Skin of body (tissue), 1 donor: ENCODE measurements at regions not wholly inside any gene's neighbourhood (a gene's known extent, or its start where the extent isn't known, plus 50 kb on each side); places are given as distances from the start of the nearest gene placed in this dataset.

Source experiments
- DNase-seq: peaks from one replicate; lab custom pipeline; 2025; lab: John Stamatoyannopoulos, UW

- DNase-seq: no peak
These were observed 127.6 kb downstream of the QPCT start for GRCh38 chr2:37471994-37472393.

DNA sequence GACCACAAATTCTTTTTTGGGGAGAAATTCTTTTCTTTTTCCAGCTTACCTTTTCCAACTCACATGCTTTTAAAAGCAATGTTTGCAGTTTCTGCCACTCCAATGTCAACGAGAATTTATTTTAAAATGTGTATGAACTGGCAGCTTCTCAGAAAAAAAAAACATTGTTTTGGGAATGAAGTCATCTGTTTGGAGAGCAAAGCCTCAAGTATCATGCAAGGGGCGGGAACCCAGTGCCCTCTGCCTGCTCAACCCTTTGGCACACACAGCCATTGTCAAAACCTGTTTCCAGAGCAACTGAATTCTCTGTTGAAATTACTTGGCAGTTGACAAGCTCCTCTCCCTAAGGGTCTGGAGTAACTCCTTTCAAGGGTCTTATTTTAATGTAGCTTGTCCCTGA is 128.5 kb downstream of the QPCT start:
- DNase-seq: peak; percentile 32

DNA sequence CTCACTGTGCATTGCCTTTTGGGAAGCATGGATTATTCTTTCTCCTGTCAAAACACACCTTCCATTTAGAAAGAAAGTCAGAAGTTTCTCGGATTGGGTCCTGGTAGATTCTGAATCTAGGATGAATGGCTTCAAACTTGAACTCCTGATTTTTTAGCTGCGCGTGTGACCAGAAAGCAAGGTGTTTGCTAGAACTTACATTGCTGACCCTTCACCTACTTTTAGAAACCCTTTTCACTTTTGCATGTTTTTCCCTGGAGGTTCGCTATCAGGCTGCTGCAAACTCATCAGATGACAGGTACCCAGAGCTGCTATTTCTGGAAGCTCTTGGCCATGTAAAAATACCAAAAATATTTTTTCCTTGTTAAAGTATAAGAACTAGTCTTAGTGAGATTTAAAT is 132.0 kb downstream of the QPCT start:
- DNase-seq: no peak

DNA sequence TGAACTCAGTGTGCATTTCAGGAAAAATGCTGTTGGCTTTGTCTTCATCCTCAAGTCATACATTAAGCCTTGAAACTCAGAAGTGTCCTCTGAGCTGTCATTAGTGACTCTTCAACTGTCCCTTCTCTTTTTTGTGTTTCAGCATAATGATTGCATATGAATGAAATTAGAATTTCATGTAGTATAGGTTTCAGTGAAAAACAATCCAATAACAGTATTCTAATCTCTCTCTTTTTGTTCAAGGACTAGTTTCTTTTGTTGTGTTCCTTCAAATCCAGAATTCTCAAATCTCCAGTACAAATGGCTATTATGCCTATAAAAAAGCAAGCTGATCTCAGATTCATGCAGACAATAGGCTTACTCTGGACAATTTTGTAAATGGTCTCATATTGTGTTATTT is 133.5 kb downstream of the QPCT start:
- DNase-seq: peak; percentile 62

GRCh38 chr2:37481244-37481643 is 136.8 kb downstream of the QPCT start:
- DNase-seq: no peak

DNA sequence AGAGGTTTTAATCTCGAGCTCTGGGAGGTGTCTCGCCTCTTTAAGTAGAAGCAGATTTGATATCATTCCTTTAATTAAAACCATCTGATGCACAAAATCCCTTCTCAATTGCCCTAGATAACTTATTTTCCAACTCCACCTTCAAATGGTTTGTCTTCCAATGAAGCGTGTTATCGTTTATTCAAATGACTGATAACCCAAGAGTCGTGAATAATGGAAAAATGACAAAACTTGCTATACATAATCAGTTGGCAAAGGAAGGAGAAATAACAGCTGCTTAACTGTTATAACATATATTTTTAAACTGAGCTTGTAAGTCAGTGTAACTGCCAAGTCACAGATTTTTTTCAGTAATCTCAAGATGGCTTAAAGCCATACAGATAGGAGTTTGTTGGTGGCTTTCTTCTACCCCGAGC is 144.6 kb downstream of the QPCT start:
- peak; percentile 56 for DNase-seq

DNA sequence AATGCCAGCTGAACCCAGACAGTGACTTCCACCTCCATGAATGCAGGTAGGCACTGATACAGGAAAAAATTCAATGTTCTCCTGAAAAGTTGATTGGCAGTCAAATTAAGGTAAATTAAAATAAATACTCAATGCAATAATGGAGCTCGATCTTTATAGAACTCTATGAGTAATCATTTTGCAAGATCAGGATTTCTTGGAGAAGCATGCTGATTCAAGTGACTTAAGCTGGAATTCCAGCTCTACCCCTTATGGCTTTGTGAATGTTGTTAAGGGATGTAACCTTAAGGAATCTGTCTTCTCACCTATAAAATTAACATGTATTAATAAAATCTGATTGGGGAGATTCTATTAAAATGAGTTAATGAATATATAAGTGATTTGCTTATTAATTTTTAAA is 145.1 kb downstream of the QPCT start:
- DNase-seq: no peak

DNA sequence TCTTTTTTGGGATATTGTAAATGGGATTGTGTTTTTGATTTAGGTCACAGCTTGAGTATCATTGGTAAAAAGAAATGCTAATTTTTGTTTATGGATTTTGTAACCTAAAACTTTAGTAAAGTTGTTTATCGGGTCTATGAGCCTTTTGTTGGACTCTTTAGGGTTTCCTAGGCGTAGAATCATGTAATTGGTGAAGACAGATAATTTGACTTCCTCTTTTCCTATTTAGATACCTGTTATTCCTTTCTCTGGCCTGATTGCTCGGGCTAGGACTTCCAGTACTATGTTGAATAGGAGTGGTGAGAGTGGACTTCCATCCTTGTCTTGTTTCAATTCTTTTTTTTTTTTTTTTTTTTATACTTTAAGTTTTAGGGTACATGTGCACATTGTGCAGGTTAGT is 149.0 kb downstream of the QPCT start:
- no peak for DNase-seq

- DNase-seq: no peak
These were observed 154.7 kb downstream of the QPCT start for GRCh38 chr2:37499113-37499512.

DNA sequence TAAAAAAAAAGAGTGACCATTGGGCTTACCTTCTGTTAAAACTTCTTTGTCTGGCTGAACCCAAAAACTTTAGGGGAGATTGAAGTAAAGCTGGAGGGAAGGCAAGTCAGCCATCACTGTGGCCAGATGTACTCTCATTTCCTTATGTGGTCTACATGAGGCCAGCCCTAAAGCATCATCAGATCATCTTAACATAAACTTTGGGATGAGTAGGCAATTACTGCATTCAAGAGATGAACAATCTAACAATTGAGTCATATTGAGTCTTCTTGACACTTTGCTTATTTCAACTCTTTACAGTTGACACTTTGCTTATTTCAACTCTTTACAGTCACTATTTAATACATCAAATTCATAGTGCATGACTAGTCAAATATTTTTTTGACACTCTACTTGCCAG is 155.6 kb downstream of the QPCT start:
- DNase-seq: no peak

DNA sequence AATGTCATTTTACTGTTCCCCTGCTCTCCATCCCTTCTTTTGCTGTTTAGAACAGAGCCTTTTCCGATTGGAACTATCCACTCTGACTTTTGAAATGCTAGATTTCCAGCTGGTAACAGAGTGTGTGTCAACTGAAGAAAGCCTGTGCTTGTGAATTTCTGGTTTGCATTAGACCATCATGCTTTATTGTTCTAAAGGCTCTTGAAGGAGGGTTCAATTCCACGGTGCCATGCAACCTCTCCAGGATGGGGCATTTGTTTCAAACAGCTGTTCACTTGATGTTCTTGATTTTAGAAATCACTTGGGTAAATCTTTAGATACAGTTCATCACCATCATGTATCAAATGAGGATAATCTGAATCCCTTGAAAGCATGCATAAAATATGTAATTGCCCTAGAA is 156.7 kb downstream of the QPCT start:
- peak; percentile 43 for DNase-seq

DNA sequence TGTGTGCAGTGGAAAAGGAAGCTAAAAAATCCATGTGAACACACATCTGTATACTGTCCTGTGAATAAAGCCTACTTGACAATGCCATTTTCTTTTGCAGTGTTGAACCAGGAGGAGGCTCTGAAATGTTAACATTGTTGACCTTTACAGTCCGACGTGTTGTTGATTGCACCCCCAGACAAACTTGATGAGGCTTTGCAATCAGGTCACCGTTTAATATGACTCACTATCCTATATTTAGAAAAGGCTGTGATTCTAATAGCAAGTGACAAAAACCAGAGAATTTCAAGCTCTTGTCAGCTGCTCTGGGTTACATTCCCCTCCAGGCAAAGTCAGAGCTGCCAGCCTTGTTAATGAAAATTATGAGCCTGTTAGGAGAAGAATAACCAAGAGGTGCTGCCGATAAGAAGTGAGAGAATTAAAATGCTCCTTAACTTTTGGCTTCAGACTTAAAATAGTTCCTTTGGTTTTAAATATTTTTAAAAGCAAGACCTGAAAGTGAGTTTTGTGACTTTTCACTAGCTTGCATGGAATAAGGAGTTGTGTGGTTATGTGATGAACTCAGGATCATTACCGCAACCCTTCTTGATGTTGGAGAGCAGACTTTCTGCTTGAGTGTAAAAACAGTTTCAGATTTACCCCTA is 162.1 kb downstream of the QPCT start:
- DNase-seq: peak; percentile 66

GRCh38 chr2:37507051-37507410 is 162.6 kb downstream of the QPCT start:
- DNase-seq: no peak

- DNase-seq: no peak
These were observed 163.3 kb downstream of the QPCT start for GRCh38 chr2:37507703-37508102.

DNA sequence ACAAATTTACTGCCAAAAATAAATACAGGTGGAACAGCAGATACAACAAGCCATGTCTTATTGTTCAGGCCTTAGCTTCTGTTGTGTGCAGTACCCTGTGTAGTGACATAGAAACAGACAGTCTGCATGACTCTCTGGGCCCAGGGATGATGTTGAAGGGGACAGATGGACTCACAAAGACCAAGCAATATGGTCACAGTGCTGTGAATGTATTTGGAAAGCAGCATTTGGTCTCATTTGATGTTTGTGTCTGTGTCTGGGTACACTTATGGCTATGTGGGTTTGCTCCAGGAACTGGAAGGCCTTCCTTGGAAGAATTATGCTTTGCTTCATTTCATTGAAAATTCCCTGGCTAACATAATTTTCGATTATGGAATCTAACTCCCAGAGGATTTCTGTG is 158.5 kb downstream of the CDC42EP3 start:
- DNase-seq: no peak

DNA sequence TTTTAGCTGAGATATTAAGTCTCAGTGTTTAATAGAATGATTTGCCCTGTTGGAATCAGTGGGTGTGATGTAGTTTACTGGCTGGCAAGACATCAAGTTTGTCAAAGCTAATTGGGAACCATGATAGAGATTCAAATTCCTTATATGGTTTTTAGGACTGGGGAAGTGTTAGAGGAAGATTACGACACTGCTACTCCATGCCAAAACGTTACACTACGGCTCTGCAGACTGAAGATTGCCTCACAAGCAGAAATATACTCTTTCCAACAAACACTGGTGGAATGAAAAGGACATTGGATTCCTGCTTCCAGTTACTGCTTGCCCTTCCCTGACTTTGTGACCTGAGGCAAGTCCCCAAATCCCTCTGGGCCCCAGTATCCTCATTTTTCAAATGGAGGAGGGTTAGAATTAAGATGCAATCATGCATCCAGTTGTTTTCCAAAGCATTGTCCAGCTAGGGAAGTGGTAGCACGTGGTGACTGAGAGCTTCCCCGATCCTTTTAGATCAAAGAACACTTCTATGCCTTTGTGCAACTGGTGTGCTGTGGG is 147.6 kb downstream of the CDC42EP3 start:
- DNase-seq: peak; percentile 96

DNA sequence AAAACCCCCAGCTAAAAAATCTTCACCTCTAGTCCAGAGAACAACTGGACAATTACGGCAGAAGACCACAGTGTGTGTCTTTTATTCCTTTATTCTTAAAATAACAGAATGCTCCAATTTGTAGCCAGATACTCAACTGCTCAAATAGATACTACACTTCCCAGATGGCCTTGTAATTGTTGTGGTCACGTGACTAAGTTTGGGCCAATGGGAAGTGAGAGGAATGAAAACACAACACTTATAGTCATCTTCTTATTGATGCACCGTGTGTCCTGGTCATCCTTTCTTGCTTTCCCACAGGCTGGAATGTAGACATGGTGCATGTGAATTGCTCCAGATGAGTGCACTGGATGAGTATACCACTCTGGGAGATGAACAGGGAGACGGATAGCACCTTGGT is 145.1 kb downstream of the CDC42EP3 start:
- no peak for DNase-seq

DNA sequence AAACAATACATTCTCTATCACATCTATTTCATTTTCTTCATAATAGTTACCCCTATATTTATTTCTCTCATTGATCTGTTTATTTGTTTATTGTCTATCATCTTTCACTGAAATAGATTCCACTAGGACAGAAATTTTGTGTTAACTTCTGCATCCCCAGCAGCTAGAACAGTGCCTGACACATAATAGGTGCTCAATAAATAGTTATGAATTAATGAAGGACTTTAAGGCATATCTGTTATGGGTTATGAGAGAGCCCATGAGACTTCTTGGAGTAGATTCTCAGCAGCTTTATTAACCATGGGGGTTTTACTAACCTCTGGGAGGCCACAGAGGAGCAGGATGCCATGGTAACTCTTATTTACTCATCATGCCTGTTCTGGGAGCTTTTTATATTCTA is 144.6 kb downstream of the CDC42EP3 start:
- no peak for DNase-seq

- no peak for DNase-seq
These were observed 144.1 kb downstream of the CDC42EP3 start for GRCh38 chr2:37527361-37527760.

GRCh38 chr2:37529830-37530415 is 141.5 kb downstream of the CDC42EP3 start:
- no peak for DNase-seq

GRCh38 chr2:37532503-37532902 is 138.9 kb downstream of the CDC42EP3 start:
- no peak for DNase-seq

DNA sequence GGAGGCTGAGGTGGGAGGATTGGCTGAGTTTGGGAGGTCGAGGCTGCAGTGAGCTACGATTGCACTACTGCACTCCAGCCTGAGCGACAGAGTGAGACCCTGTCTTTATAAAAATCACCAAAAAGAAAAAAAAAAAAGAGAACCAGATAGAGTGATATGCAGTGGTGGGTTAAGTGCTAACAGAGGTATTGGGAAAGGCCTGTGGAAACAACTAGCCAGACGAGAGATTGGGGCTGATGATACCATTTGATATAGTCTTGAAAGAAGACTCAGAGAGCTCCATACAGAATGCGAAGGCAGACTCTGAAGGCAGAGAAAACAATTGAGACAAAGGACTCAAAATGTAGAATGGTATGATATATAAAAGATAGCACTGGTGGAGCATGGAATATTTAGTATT is 134.1 kb downstream of the CDC42EP3 start:
- DNase-seq: no peak

DNA sequence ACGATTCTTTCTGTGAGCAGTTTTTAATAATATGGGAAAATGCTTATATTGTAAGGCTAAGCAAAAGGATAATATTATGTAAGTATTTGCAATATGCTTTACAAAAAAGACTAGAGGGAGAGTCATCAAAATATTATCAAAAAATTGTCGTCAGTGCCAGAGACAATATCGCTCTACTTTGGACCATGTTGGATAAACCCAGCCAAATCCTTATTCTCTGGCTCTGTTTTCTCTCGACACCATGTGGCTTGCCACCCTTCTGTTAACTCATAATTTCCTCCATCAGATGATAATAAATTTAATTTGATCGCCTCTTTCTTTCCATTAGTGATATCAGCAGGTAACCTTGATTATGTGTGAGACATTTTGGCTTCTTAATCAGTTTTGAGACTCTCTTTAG is 129.9 kb downstream of the CDC42EP3 start:
- no peak for DNase-seq
